PC-3 (cell line): ENCODE measurements at regions not wholly inside any gene's neighbourhood (a gene's known extent, or its start where the extent isn't known, plus 50 kb on each side); places are given as distances from the start of the nearest gene placed in this dataset.

ENCODE experiments used
- EZH2 ChIP-seq: fragments of 300-600 bp; sonication (generic); IDR thresholded peaks from one replicate; pipeline ENCODE4 v1.6.1; 2017; ENCODE audit warnings: antibody characterized with exemption, mild to moderate bottlenecking, low read length; ENCODE audit not compliant: unreplicated experiment
- TF ChIP-seq, protein P1 (sequence below): fragments of 300-600 bp; sonication (generic); conservative IDR thresholded peaks from 2 replicates; pipeline ENCODE4 v1.5.1; 2017; ENCODE audit warnings: antibody characterized with exemption, low read depth, mild to moderate bottlenecking, low read length

DNA sequence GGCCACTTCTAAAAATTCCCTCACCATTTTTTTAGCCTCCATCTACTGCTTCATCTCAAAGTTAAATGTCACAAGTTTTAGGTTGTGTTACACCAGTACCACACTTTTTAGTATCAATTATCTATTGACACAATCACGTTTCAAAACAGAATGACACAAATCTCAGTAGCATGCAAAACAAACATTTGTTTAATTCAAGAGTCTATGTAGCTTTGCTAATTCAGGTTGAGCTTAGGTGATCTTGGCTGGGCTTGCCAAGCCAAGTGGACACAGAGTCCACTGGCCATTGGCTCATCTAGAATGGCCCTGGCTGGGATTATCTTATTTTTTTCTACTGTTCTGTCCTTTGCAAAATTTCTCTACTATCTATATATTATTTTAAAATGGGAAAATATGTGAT lies 61.9 kb upstream of the JAK2 start:
- TF ChIP-seq, protein P1, sequence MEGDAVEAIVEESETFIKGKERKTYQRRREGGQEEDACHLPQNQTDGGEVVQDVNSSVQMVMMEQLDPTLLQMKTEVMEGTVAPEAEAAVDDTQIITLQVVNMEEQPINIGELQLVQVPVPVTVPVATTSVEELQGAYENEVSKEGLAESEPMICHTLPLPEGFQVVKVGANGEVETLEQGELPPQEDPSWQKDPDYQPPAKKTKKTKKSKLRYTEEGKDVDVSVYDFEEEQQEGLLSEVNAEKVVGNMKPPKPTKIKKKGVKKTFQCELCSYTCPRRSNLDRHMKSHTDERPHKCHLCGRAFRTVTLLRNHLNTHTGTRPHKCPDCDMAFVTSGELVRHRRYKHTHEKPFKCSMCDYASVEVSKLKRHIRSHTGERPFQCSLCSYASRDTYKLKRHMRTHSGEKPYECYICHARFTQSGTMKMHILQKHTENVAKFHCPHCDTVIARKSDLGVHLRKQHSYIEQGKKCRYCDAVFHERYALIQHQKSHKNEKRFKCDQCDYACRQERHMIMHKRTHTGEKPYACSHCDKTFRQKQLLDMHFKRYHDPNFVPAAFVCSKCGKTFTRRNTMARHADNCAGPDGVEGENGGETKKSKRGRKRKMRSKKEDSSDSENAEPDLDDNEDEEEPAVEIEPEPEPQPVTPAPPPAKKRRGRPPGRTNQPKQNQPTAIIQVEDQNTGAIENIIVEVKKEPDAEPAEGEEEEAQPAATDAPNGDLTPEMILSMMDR = no peak
- no peak for TF ChIP-seq EZH2
